Activated CD4-positive, CD25-positive, alpha-beta regulatory T cell treated with anti-CD3 and anti-CD28 coated beads, Interleukin-2, amount 50 U/mL, for 24 hours (primary cell): ENCODE measurements at regions not wholly inside any gene's neighbourhood (a gene's known extent, or its start where the extent isn't known, plus 50 kb on each side); places are given as distances from the start of the nearest gene placed in this dataset.
"Not testable (repeated sequence)": the region's sequence is repeated elsewhere in the genome, so short reads cannot be mapped to it uniquely, and the experiment has no call there.

Experiments used
- ATAC-seq, 2 donors: fragments of 150-1000 bp; cut with Tn5 transposase; one replicate each; pipeline ENCODE4 v1.10.0; 2021; ENCODE audit warnings: mild to moderate bottlenecking in 1 of 2, moderate library complexity in 1 of 2

DNA sequence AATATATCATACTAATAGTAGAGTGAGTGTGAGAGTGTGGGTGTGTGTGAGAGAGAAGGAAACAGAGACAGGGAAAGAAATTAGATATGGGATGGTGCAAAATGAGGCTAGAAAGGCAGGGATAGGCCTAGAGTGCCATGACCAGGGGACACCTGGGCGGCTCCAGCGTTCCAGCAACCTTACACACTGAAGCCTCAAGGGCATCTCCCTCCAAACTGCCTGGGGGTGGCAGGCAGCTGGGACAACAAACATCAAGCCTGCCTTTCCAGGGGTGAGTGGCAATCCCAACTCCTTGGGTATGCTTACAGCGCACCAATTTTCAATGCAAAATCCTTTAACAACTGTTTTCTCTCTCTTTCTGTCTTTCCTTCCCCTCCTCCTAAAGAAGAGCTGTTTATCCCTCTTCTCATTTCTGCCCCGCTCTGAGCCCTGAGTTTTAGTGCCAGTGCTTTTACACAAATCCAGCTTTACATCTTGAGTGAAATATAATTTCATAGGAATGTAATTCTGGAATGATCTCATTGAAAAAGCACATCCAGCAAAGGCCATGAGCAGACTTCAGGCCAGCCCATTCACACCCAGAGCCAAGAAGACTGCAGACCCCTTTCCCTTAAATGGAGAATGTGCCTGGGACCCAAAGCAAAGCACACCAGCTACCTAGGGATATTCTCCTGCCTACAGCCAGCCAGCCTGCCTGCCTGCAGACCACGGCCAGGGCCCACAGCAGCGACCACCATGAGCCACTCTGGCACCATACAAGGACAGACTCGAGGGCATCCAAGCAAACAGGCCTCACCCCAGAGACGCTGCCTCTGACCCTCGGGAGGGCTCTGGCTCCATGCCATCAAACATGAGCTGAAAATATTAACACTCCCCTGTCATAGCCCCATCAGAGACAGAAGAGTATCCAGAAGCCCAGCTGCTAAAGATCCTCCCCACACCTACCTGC, 90.3 kb downstream of the RPL27A start:
- no peak for ATAC-seq

DNA sequence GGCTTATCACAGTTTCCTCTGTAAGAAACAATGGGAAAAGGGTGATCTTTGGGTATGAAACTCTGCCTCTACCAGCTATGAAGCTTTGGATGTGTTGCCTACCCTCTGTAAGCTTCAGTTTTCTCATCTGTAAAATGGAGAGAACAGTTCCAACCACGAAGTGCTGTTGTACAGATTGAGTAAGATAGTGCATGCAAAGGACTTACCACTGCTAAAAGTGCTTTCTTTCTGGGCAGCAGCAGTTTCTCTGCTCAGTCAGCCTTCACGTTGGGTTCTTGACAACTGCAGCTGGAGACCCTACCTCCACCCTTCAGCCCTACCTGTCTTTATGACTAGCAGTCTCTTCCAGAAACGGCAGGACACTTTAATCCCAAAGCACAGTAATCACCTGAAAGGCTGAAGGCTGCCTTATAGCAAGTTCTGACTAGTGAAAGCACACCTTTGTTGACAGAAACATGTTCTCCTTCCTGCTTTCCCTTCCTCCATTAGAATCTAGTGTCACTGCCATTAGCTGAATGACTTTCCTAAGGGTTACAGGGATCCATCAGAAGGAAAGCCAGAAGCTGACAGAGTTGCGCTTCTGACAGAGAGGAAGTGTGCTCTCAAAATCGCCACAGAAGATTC, 91.4 kb downstream of the RPL27A start:
- no peak for ATAC-seq

- not testable (repeated sequence) for ATAC-seq
Measured at GRCh38 chr11:8774916-8775315, 92.3 kb downstream of the RPL27A start.

GRCh38 chr11:8775332-8775731, 92.7 kb downstream of the RPL27A start:
- ATAC-seq, result no peak

DNA sequence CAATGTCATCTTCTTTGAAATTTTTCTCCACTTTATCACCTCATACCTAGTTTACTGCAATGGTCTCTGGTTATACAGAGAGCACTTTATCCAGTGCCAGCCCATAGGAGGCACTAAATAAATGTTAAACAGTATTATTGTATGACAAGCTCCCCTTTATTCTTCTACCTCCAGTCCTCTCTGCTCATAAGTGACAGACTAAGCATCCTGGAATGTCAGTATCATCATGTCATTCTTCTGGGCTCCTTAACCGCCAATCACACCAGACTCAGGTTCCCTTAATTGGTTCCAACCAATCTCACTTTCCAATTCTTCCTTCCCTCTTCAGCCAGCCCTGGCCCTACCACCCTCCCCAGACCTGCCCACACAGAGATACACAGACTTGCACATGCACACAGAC, 93.1 kb downstream of the RPL27A start:
- no peak for ATAC-seq

- no peak for ATAC-seq
Measured at GRCh38 chr11:8776209-8776608, 93.6 kb downstream of the RPL27A start.

DNA sequence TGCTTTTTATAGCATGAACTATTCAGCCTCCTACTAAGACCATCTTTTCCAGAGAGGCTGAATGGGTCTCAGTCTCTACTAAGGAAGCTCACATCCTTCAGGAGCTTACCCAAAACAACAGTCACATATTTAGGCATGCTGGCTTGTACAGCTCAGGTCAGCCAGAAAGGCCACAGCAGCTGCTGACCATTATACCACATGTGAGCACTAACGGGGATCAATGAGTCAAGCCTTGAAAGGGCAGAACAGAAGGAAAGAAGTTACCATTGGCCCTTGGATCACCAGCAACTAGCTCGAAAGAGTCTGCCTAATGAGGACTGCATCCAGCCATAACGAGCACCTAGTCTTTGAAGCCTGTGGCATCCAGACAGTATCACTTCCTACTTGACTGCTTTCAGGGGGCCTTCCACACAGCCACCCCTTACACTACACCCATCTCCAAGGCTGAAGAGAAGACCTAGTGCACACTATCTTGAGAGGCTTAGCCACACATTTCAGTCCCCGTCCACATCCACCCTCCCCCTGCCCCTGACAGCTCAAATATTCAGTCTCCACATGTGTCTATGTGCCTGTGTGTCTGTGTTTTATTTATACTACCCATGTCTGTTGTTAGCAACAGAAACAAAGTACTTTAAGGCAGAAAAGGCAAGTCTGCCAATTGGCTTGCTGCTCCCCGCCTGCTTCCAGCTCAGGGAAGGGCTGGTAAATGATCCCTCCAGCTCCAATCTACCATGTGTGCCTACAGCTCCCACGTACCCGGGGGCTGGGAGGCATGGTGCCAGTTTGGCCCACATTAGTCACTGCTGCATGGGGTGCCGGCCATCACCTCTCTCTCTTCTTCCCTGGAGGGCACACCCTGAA, 95.5 kb downstream of the RPL27A start:
- no peak for ATAC-seq

- ATAC-seq, result no peak
Measured at GRCh38 chr11:8779107-8779506, 96.5 kb downstream of the RPL27A start.

- no peak for ATAC-seq
Measured at GRCh38 chr11:8779732-8780131, 97.1 kb downstream of the RPL27A start.

GRCh38 chr11:8784954-8785353, 102.4 kb downstream of the RPL27A start:
- ATAC-seq, result no peak

DNA sequence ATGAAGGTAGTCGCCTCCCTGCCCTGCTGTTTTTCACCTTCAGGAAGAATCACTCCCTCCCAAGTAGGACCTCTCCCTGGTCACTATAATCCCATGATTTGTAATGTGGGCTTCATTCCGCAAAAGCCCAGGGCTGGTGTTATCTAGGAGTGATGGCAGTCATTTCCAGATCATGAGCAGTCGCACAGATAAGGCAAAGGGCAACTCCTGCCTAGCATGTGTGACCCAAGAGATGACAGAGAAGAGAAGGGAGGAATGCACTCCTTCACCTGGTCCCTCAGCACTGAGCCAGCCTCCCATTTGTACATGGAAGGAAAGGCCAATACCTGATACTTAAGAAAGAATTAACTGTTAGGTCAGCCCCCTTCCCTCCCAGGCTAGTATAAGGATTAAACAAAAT, 102.9 kb downstream of the RPL27A start:
- no peak for ATAC-seq

DNA sequence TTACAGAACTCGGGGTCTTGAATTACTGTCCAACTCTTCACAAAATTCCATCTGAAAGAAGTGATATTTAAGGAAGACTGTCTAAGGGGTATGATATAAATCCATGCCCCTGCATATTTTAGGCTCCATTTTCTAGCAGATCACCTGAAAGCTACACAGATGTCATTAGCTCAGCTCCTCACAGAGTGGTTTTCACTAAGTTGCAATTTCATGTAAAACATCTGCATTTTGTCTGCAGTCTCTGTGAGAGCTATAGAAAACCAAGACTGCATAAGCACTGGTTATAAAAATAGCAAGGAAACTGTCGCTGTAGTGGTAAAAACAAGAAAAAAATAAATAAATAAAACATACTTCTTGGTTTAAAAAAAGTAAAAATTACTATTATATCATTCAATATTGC, 103.4 kb downstream of the RPL27A start:
- no peak for ATAC-seq

- no peak for ATAC-seq
Measured at GRCh38 chr11:8786933-8787332, 104.3 kb downstream of the RPL27A start.

DNA sequence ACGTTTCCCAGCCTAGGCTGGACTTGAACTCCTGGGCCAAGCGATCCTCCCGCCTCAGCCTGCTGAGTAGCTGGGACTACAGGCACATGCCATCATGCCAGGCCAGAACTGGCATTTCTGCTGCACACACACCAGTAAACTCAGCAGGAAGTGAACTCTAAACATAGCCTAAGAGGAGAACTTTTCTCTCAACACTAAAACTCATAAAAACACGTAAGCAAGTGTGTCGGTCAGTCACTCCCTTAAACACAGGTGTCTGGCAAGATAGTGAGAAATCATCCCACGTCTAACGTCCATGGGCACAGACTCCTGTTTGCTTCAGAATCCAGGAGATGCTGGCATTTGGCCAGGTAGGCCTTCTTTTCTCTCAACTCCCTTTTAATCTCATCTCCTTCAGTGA, 104.8 kb downstream of the RPL27A start:
- no peak for ATAC-seq

- ATAC-seq, result no peak
Measured at GRCh38 chr11:8788616-8789015, 106.0 kb downstream of the RPL27A start.

- ATAC-seq, result no peak
Measured at GRCh38 chr11:8789864-8790263, 107.3 kb downstream of the RPL27A start.

DNA sequence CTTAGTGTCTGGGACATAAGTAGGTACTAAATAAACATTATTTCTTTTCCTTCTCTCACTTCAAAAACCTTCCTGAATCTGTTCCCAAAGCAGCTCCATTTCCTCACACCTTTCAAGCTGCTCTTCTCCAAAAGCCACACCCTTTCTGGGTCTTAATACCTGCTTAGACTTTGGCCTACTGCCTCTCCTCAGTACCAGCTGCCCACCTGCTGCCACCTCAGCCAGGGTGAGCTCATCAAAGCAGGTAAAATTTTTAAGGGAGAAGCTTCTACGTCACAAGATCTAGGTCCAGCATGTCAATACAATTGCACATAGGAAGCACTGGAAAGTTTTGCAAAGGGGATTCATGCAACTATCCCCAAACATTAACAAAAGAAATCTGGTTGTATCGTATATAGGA, 108.4 kb downstream of the RPL27A start:
- no peak for ATAC-seq

DNA sequence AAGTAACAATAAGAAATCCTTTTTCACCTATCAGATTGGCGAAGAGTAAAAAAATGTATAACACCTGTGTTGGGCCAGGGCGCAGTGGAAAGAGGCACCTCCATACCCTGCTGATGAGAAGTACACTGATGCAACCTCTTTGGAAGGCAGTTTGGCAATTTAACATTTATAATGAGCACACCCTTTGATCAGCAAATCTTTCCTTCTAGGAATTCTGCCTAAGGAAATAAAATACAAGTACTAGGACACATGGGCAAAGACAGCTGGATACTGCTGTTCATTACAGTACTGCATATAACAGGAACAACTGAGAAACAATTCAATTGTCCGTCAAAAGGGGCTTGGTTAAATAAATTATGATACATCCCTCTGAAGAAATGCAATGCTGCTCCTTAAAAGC, 110.1 kb downstream of the RPL27A start:
- ATAC-seq, result no peak

- ATAC-seq, result no peak
Measured at GRCh38 chr11:8793114-8793777, 110.7 kb downstream of the RPL27A start.

GRCh38 chr11:8794126-8794525, 111.5 kb downstream of the RPL27A start:
- no peak for ATAC-seq

- ATAC-seq, result no peak
Measured at GRCh38 chr11:8794677-8795103, 112.1 kb downstream of the RPL27A start.

DNA sequence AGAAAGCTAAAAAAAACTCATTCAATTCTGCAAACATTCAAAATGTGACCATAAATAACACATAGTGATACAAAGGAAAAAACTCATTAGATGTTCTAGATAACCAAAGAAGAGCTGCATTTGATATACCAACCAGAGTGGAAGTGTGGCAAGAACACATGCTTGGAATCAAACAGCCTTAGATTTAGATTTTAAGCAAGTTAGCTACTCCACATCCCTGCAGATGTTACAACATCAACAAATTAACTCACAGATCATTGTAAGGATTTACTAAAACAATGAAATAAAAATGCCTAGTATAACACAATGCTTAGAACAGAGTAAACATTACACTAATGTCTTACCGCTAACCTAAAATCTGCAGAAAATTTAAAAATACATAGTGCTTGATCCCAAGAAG, 114.0 kb upstream of the AKIP1 start:
- ATAC-seq, result no peak

- no peak for ATAC-seq
Measured at GRCh38 chr11:8799273-8799672, 111.7 kb upstream of the AKIP1 start.
